C4-2B (cell line): ENCODE measurements at regions not wholly inside any gene's neighbourhood (a gene's known extent, or its start where the extent isn't known, plus 50 kb on each side); places are given as distances from the start of the nearest gene placed in this dataset.

Experiments used
- H3K27ac ChIP-seq: fragments of 450-650 bp; 2 replicates; pipeline ENCODE4 v1.5.1; 2017
- CTCF ChIP-seq: fragments of 450-650 bp; conservative IDR thresholded peaks from 2 replicates; pipeline ENCODE4 v1.5.1; 2017; ENCODE audit warnings: mild to moderate bottlenecking
- ZFX ChIP-seq: fragments of 450-650 bp; IDR thresholded peaks from 2 replicates; pipeline ENCODE4 v1.6.1; 2017

- TF ChIP-seq ZFX (no peak), CTCF (no peak)
- H3K27ac ChIP-seq, result no peak overlapping the region
These were observed 243.4 kb upstream of the ZNF717 start for GRCh38 chr3:76028774-76029173.

- TF ChIP-seq ZFX (no peak), CTCF (no peak)
These were observed 249.3 kb upstream of the ZNF717 start for GRCh38 chr3:76034649-76035048.

GRCh38 chr3:76035117-76035516 is 249.8 kb upstream of the ZNF717 start:
- TF ChIP-seq CTCF, result no peak
- TF ChIP-seq ZFX, result no peak
- H3K27ac ChIP-seq, result no peak overlapping the region

More at GRCh38 chr3:76034649-76035048, 249.3 kb upstream of the ZNF717 start:
- no peak overlapping the region for H3K27ac ChIP-seq

- no peak overlapping the region for H3K27ac ChIP-seq
- no peak for TF ChIP-seq ZFX
- no peak for TF ChIP-seq CTCF
These were observed 253.6 kb upstream of the ZNF717 start for GRCh38 chr3:76038949-76039348.

GRCh38 chr3:76039431-76039830 is 254.1 kb upstream of the ZNF717 start:
- TF ChIP-seq CTCF (no peak), ZFX (no peak)
- no peak overlapping the region for H3K27ac ChIP-seq

- no peak overlapping the region for H3K27ac ChIP-seq
These were observed 255.6 kb upstream of the ZNF717 start for GRCh38 chr3:76040946-76041345.

GRCh38 chr3:76043746-76044145 is 258.4 kb upstream of the ZNF717 start:
- TF ChIP-seq CTCF, result no peak

More at GRCh38 chr3:76040946-76041345, 255.6 kb upstream of the ZNF717 start:
- TF ChIP-seq CTCF (no peak), ZFX (no peak)

More at GRCh38 chr3:76043746-76044145, 258.4 kb upstream of the ZNF717 start:
- H3K27ac ChIP-seq, result no peak overlapping the region
